HEK293 (cell line): ENCODE measurements at regions not wholly inside any gene's neighbourhood (a gene's known extent, or its start where the extent isn't known, plus 50 kb on each side); places are given as distances from the start of the nearest gene placed in this dataset.

Experiments used
- CTCF ChIA-PET: fragments of 350-600 bp; formaldehyde crosslinking; extraction: SDS; loops from one replicate; lab custom pipeline; 2021; ENCODE audit warnings: antibody characterized with exemption; lab: Yijun Ruan, JAX
- POLR2A ChIA-PET: fragments of 300-600 bp; formaldehyde crosslinking; extraction: SDS; loops from one replicate; lab custom pipeline; 2020; ENCODE audit warnings: antibody characterized with exemption, inconsistent platforms; lab: Yijun Ruan, JAX
- H3K27ac ChIP-seq: fragments of 200-500 bp; sonication (Bioruptor generic); 2 replicates; pipeline ENCODE4 v1.5.1; 2014; ENCODE audit warnings: low read depth, low read length, control low read depth, inconsistent platforms; ENCODE audit errors: extremely low read depth
- H3K36me3 ChIP-seq, 2 experiments: fragments of 200-500 bp in 1 of 2; sonication (Bioruptor generic) in 1 of 2; 1 replicate in 1 of 2; 2 replicates in 1 of 2; pipeline ENCODE4 v1.5.1; 2014 to 2017; ENCODE audit warnings: inconsistent platforms in 2 of 2, low read length in 2 of 2; ENCODE audit not compliant: control insufficient read depth in 2 of 2, insufficient read depth in 1 of 2
- H3K4me1 ChIP-seq: fragments of 200-500 bp; sonication (Bioruptor generic); 2 replicates; pipeline ENCODE4 v1.5.1; 2014; ENCODE audit warnings: mild to moderate bottlenecking, low read length, inconsistent platforms; ENCODE audit not compliant: control insufficient read depth, insufficient read depth
- H3K4me3 ChIP-seq: 2 replicates; pipeline ENCODE4 v1.5.1; 2011; ENCODE audit warnings: low read depth, mild to moderate bottlenecking, control low read depth, low read length, moderate library complexity
- H3K9me3 ChIP-seq: fragments of 200-500 bp; sonication (Bioruptor generic); 2 replicates; pipeline ENCODE4 v1.5.1; 2014; ENCODE audit warnings: low read depth, low read length, inconsistent platforms; ENCODE audit not compliant: control insufficient read depth, insufficient read depth
- EGR2 ChIP-seq: fragments of 450-650 bp; formaldehyde crosslinking; IDR thresholded peaks from 2 replicates; pipeline ENCODE4 v1.5.1; 2016; ENCODE audit warnings: low read depth, missing biosample characterization, missing genetic modification characterization
- GFI1B ChIP-seq: fragments of 450-650 bp; formaldehyde crosslinking; IDR thresholded peaks from 2 replicates; pipeline ENCODE4 v1.5.1; 2016; ENCODE audit warnings: missing biosample characterization, missing genetic modification characterization
- GLI4 ChIP-seq: fragments of 450-650 bp; formaldehyde crosslinking; IDR thresholded peaks from 2 replicates; pipeline ENCODE4 v1.5.1; 2016; ENCODE audit warnings: missing biosample characterization, missing genetic modification characterization
- IKZF3 ChIP-seq: fragments of 450-650 bp; IDR thresholded peaks from 2 replicates; pipeline ENCODE4 v1.5.0; 2018; ENCODE audit warnings: missing biosample characterization, mild to moderate bottlenecking, missing genetic modification characterization, moderate library complexity
- PRDM1 ChIP-seq: fragments of 450-650 bp; formaldehyde crosslinking; IDR thresholded peaks from 2 replicates; pipeline ENCODE4; 2016; ENCODE audit warnings: missing biosample characterization, missing genetic modification characterization
- ZBTB17 ChIP-seq: fragments of 450-650 bp; formaldehyde crosslinking; IDR thresholded peaks from 2 replicates; pipeline ENCODE4 v1.5.1; 2016; ENCODE audit warnings: missing biosample characterization, missing genetic modification characterization
- ZBTB21 ChIP-seq: fragments of 450-650 bp; formaldehyde crosslinking; IDR thresholded peaks from 2 replicates; pipeline ENCODE4 v1.5.1; 2017; ENCODE audit warnings: missing biosample characterization, missing genetic modification characterization
- ZNF10 ChIP-seq: fragments of 450-650 bp; formaldehyde crosslinking; IDR thresholded peaks from 2 replicates; pipeline ENCODE4 v1.5.1; 2017; ENCODE audit warnings: missing biosample characterization, missing genetic modification characterization
- ZNF112 ChIP-seq: fragments of 450-650 bp; formaldehyde crosslinking; IDR thresholded peaks from 2 replicates; pipeline ENCODE4 v1.5.0; 2017; ENCODE audit warnings: missing biosample characterization, missing genetic modification characterization
- ZNF133 ChIP-seq: fragments of 450-650 bp; formaldehyde crosslinking; IDR thresholded peaks from 2 replicates; pipeline ENCODE4 v1.5.1; 2016; ENCODE audit warnings: missing biosample characterization, missing genetic modification characterization
- ZNF138 ChIP-seq: fragments of 450-650 bp; formaldehyde crosslinking; IDR thresholded peaks from 2 replicates; pipeline ENCODE4 v1.5.1; 2016; ENCODE audit warnings: missing biosample characterization, missing genetic modification characterization, borderline replicate concordance
- ZNF155 ChIP-seq: fragments of 450-650 bp; formaldehyde crosslinking; IDR thresholded peaks from 2 replicates; pipeline ENCODE4 v1.5.1; 2016; ENCODE audit warnings: missing biosample characterization, missing genetic modification characterization
- ZNF16 ChIP-seq: fragments of 450-650 bp; formaldehyde crosslinking; IDR thresholded peaks from 2 replicates; pipeline ENCODE4 v1.5.1; 2016; ENCODE audit warnings: low read depth, missing biosample characterization, missing genetic modification characterization
- ZNF391 ChIP-seq: fragments of 450-650 bp; formaldehyde crosslinking; IDR thresholded peaks from 2 replicates; pipeline ENCODE4 v1.5.1; 2016; ENCODE audit warnings: low read depth, missing biosample characterization, missing genetic modification characterization, borderline replicate concordance
- ZNF394 ChIP-seq: fragments of 450-650 bp; formaldehyde crosslinking; IDR thresholded peaks from 2 replicates; pipeline ENCODE4 v1.5.1; 2016; ENCODE audit warnings: missing biosample characterization, missing genetic modification characterization, mild to moderate bottlenecking, moderate library complexity, borderline replicate concordance
- ZNF404 ChIP-seq: fragments of 450-650 bp; formaldehyde crosslinking; IDR thresholded peaks from 2 replicates; pipeline ENCODE4 v1.5.1; 2017; ENCODE audit warnings: missing biosample characterization, missing genetic modification characterization
- ZNF433 ChIP-seq: fragments of 450-650 bp; formaldehyde crosslinking; IDR thresholded peaks from 2 replicates; pipeline ENCODE4 v1.5.1; 2016; ENCODE audit warnings: missing biosample characterization, missing genetic modification characterization, low read depth
- ZNF530 ChIP-seq: fragments of 450-650 bp; formaldehyde crosslinking; IDR thresholded peaks from 2 replicates; pipeline ENCODE4 v1.5.1; 2016; ENCODE audit warnings: low read depth, missing biosample characterization, missing genetic modification characterization
- ZNF558 ChIP-seq: fragments of 450-650 bp; formaldehyde crosslinking; IDR thresholded peaks from 2 replicates; pipeline ENCODE4 v1.5.1; 2016; ENCODE audit warnings: missing biosample characterization, missing genetic modification characterization
- ZNF571 ChIP-seq: fragments of 450-650 bp; formaldehyde crosslinking; IDR thresholded peaks from 2 replicates; pipeline ENCODE4 v1.5.0; 2017; ENCODE audit warnings: missing biosample characterization, missing genetic modification characterization
- ZNF600 ChIP-seq: fragments of 450-650 bp; formaldehyde crosslinking; IDR thresholded peaks from 2 replicates; pipeline ENCODE4 v1.5.1; 2016; ENCODE audit warnings: missing biosample characterization, missing genetic modification characterization
- ZNF621 ChIP-seq: fragments of 450-650 bp; formaldehyde crosslinking; IDR thresholded peaks from 2 replicates; pipeline ENCODE4 v1.5.1; 2017; ENCODE audit warnings: missing biosample characterization, missing genetic modification characterization
- ZNF626 ChIP-seq: fragments of 450-650 bp; sonication (Bioruptor Pico); formaldehyde crosslinking; IDR thresholded peaks from 2 replicates; pipeline ENCODE4 v1.5.1; 2018; ENCODE audit warnings: missing biosample characterization, missing genetic modification characterization, inconsistent platforms
- ZNF658 ChIP-seq: fragments of 450-650 bp; formaldehyde crosslinking; IDR thresholded peaks from 2 replicates; pipeline ENCODE4; 2016; ENCODE audit warnings: missing biosample characterization, missing genetic modification characterization
- ZNF660 ChIP-seq: fragments of 450-650 bp; IDR thresholded peaks from 2 replicates; pipeline ENCODE4 v1.5.1; 2018; ENCODE audit warnings: missing biosample characterization, mild to moderate bottlenecking, missing genetic modification characterization
- ZNF677 ChIP-seq: fragments of 450-650 bp; IDR thresholded peaks from 2 replicates; pipeline ENCODE4 v1.5.0; 2018; ENCODE audit warnings: missing biosample characterization, mild to moderate bottlenecking, missing genetic modification characterization, moderate library complexity
- ZNF701 ChIP-seq: fragments of 450-650 bp; formaldehyde crosslinking; IDR thresholded peaks from 2 replicates; pipeline ENCODE4 v1.5.1; 2016; ENCODE audit warnings: missing biosample characterization, missing genetic modification characterization
- ZNF776 ChIP-seq: fragments of 450-650 bp; formaldehyde crosslinking; IDR thresholded peaks from 2 replicates; pipeline ENCODE4 v1.5.0; 2017; ENCODE audit warnings: missing biosample characterization, missing genetic modification characterization, borderline replicate concordance
- ZNF830 ChIP-seq: fragments of 450-650 bp; IDR thresholded peaks from 2 replicates; pipeline ENCODE4 v1.5.0; 2018; ENCODE audit warnings: missing biosample characterization, missing genetic modification characterization, low read depth, mild to moderate bottlenecking, moderate library complexity
- ZNF837 ChIP-seq: fragments of 450-650 bp; formaldehyde crosslinking; IDR thresholded peaks from 2 replicates; pipeline ENCODE4 v1.5.1; 2016; ENCODE audit warnings: missing biosample characterization, missing genetic modification characterization
- TF ChIP-seq, protein P1 (sequence below): sonication (generic); formaldehyde crosslinking; IDR thresholded peaks from 2 replicates; pipeline ENCODE4 v1.8.1; 2022; ENCODE audit warnings: mild to moderate bottlenecking, moderate library complexity, missing genetic modification reagents
- TF ChIP-seq, protein P2 (sequence below): fragments of 450-650 bp; IDR thresholded peaks from 2 replicates; pipeline ENCODE4 v1.5.1; 2018; ENCODE audit warnings: missing biosample characterization, missing genetic modification characterization
- TF ChIP-seq, protein P3 (sequence below): fragments of 450-650 bp; formaldehyde crosslinking; IDR thresholded peaks from 2 replicates; pipeline ENCODE4 v1.5.1; 2016; ENCODE audit warnings: missing biosample characterization, missing genetic modification characterization

DNA sequence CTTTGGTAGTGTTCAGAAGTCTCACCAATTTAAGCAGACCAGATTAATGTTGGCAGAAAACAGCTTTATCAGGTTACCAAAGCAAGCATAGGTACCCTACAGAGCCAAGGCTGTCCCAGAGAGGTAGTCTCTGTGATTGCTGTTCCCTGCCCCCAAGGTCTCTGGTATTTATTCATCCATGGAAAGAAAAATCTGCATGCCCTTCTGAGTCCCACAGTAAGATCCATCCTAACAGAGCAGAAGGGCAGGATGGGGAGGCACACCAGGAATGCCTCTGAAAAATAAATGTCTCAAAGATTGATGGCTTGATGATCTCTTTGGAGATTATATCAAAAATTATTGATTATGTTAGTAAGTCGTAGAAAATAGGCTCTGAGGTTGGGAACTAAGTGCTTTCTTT, 122.8 kb downstream of the FAT3 start (continued):
- TF ChIP-seq ZNF621 (tag by site-specific recombination) (no peak), ZNF571 (tag by site-specific recombination) (no peak), ZNF600 (tag by site-specific recombination) (no peak), ZBTB21 (tag by site-specific recombination) (no peak), ZNF830 (tag by site-specific recombination) (no peak)
- TF ChIP-seq, all 188 proteins: peak for 0

DNA sequence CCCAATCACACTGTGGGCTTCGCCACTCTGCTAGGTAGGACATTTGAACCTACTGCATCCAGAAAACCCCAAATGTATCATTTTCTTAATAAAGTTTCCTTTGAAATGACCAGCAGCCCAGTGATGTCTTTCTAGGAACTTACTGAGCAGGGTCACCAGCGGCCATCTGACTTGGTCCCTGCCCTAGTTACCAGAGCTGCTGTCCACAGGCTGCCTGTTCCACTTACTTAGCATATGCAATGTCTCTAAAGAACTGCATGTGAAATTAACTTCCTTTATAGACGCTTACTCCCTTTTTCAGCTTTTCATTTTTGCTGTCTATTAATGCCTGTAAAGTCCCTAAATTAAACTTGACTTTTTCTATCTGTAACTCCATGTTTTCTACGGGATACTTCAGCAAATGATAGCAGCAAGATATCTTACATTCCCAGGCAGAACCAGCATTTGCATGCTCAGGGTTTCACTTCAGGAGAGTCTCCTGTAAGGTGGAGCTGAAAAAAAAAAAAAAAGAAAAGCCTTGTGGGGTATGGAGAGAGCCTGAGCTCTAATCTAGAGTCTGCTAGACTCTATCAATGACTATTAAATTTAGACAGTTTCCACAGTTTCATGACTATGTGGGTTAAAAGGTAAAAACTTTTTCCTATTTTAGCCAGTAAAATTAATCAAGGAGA, 125.0 kb downstream of the FAT3 start:
- H3K4me3 ChIP-seq, result no peak overlapping the region
- H3K36me3 ChIP-seq, result no peaks in the 10 kb centered on the region
- TF ChIP-seq, protein P1, sequence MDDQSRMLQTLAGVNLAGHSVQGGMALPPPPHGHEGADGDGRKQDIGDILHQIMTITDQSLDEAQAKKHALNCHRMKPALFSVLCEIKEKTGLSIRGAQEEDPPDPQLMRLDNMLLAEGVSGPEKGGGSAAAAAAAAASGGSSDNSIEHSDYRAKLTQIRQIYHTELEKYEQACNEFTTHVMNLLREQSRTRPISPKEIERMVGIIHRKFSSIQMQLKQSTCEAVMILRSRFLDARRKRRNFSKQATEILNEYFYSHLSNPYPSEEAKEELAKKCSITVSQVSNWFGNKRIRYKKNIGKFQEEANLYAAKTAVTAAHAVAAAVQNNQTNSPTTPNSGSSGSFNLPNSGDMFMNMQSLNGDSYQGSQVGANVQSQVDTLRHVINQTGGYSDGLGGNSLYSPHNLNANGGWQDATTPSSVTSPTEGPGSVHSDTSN (CRISPR knock-in tag), result no peak
- no peak for TF ChIP-seq ZNF16 (tag by site-specific recombination)
- TF ChIP-seq ZNF133 (tag by site-specific recombination), result no peak
- TF ChIP-seq ZBTB17 (tag by site-specific recombination), result no peak
- TF ChIP-seq ZNF658 (tag by site-specific recombination), result no peak
- no peak for TF ChIP-seq ZNF837 (tag by site-specific recombination)
- no peak for TF ChIP-seq ZNF112 (tag by site-specific recombination)
- TF ChIP-seq GLI4, result no peak
- TF ChIP-seq ZNF138 (tag by site-specific recombination), result no peak
- no peak for TF ChIP-seq ZNF155 (tag by site-specific recombination)
- TF ChIP-seq ZNF394 (tag by site-specific recombination), result no peak
- TF ChIP-seq IKZF3 (tag by site-specific recombination), result no peak
- no peak for TF ChIP-seq ZNF10 (tag by site-specific recombination)
- no peak for TF ChIP-seq ZNF776 (tag by site-specific recombination)
- no peak for TF ChIP-seq ZNF701 (tag by site-specific recombination)
- no peak for TF ChIP-seq GFI1B
- TF ChIP-seq, protein P2, sequence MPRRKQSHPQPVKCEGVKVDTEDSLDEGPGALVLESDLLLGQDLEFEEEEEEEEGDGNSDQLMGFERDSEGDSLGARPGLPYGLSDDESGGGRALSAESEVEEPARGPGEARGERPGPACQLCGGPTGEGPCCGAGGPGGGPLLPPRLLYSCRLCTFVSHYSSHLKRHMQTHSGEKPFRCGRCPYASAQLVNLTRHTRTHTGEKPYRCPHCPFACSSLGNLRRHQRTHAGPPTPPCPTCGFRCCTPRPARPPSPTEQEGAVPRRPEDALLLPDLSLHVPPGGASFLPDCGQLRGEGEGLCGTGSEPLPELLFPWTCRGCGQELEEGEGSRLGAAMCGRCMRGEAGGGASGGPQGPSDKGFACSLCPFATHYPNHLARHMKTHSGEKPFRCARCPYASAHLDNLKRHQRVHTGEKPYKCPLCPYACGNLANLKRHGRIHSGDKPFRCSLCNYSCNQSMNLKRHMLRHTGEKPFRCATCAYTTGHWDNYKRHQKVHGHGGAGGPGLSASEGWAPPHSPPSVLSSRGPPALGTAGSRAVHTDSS (tag by site-specific recombination), result no peak
- no peak for TF ChIP-seq ZNF660 (tag by site-specific recombination)
- H3K27ac ChIP-seq, result no peak overlapping the region
- ChIA-PET POLR2A (no interaction called here), CTCF (interaction anchor here (1.3 kb wide), 1 partner anchor 8 kb away, joined by 9 read pairs; no protein-coding TSS in a partner anchor)
- no peaks in the 10 kb centered on the region for H3K4me1 ChIP-seq
- H3K9me3 ChIP-seq, result no peaks in the 10 kb centered on the region

DNA sequence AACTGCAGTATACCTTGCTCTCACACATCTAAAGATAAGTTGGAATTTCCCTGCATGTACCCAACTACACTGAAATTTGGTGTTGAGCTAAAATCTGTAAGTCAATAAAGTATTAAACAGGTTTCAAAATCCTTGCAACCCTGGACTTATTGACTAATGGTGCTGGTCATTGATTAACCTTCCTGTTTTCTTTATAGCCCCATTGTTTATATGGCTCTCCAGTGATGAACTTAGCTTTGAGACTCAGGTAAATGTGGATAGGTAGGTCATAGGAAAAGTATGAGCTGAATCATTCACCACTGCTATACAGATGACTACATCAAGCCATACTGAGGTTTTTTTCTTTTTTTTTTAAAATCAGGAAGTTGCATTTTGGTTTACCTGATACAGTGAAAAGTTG, 132.7 kb downstream of the FAT3 start:
- TF ChIP-seq ZNF558 (tag by site-specific recombination), result no peak
- TF ChIP-seq ZNF404, result no peak
- no peak for TF ChIP-seq ZNF391 (tag by site-specific recombination)
- TF ChIP-seq EGR2 (tag by site-specific recombination), result no peak
- no peak for TF ChIP-seq ZNF626 (tag by site-specific recombination)
- no peak for TF ChIP-seq ZNF433 (tag by site-specific recombination)
- TF ChIP-seq ZNF677 (tag by site-specific recombination), result no peak
- no peak for TF ChIP-seq ZBTB17 (tag by site-specific recombination)
- no peak for TF ChIP-seq ZNF530 (tag by site-specific recombination)
- no peak for TF ChIP-seq PRDM1 (tag by site-specific recombination)
- TF ChIP-seq, protein P3, sequence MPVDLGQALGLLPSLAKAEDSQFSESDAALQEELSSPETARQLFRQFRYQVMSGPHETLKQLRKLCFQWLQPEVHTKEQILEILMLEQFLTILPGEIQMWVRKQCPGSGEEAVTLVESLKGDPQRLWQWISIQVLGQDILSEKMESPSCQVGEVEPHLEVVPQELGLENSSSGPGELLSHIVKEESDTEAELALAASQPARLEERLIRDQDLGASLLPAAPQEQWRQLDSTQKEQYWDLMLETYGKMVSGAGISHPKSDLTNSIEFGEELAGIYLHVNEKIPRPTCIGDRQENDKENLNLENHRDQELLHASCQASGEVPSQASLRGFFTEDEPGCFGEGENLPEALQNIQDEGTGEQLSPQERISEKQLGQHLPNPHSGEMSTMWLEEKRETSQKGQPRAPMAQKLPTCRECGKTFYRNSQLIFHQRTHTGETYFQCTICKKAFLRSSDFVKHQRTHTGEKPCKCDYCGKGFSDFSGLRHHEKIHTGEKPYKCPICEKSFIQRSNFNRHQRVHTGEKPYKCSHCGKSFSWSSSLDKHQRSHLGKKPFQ, result no peak
- ChIA-PET CTCF (interaction anchor here (0.7 kb wide), 1 partner anchor 17 kb away, joined by 5 read pairs; no protein-coding TSS in a partner anchor), POLR2A (no interaction called here)
- H3K4me3 ChIP-seq, result no peak overlapping the region
- no peak overlapping the region for H3K27ac ChIP-seq
- no peaks in the 10 kb centered on the region for H3K9me3 ChIP-seq
- no peaks in the 10 kb centered on the region for H3K4me1 ChIP-seq
- H3K36me3 ChIP-seq, result no peaks in the 10 kb centered on the region
